MG63 (cell line): ENCODE measurements at regions not wholly inside any gene's neighbourhood (a gene's known extent, or its start where the extent isn't known, plus 50 kb on each side); places are given as distances from the start of the nearest gene placed in this dataset.
A peak's percentile ranks its signal among the peaks of the same experiment; 100 is the strongest.
"Not testable (repeated sequence)": the region's sequence is repeated elsewhere in the genome, so short reads cannot be mapped to it uniquely, and the experiment has no call there.

Experiments
- DNase-seq: peaks from one replicate; pipeline ENCODE4 v3.0.0-alpha.2; 2020
- H3K27me3 ChIP-seq: fragments of 250-450 bp; sonication (Bioruptor Pico); 2 replicates; pipeline ENCODE4 v1.5.1; 2020; ENCODE audit warnings: mild to moderate bottlenecking, moderate library complexity
- H3K36me3 ChIP-seq: fragments of 250-450 bp; sonication (Bioruptor Pico); 2 replicates; pipeline ENCODE4 v1.5.1; 2020; ENCODE audit warnings: mild to moderate bottlenecking, moderate library complexity
- H3K4me3 ChIP-seq: fragments of 250-450 bp; sonication (Bioruptor Pico); 2 replicates; pipeline ENCODE4 v1.5.1; 2020; ENCODE audit warnings: mild to moderate bottlenecking, moderate library complexity
- H3K9me3 ChIP-seq: fragments of 250-450 bp; sonication (Bioruptor Pico); 2 replicates; pipeline ENCODE4 v1.5.1; 2020; ENCODE audit warnings: mild to moderate bottlenecking, moderate library complexity

DNA sequence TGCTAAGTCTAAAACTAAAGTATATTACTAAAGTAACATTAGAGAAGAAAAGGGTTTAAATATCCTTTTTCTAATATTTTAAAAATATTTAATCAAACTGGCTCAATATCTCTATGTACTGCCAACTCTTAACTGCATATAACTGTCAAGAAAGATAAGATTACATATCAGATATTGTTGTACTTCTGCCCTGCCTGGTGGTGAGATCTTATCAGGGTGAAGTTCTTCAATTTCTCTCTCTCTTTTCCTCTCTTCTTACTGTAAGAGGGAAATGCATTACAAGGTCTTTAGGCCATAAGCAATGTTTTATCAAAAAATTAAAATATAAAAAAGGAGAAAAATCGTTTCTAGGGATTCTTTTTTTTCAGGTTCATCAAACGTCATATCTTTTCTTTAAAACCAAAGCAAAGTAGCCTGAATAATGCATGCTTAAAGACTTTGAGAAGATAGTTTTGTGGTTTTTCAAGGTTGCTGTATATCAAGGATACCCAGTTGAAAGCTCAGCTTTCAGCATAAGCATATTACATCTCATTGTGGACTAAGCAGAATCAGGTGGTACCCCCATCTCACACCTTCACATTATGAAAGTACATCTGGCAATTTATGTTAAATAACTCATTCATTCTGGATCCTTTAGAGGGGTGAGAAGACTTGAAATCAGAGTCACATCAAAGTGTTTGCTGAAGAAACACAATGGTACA, 1625.7 kb upstream of the SLC10A2 start:
- no peaks in the 10 kb centered on the region for H3K27me3 ChIP-seq
- DNase-seq: no peak
- no peaks in the 10 kb centered on the region for H3K36me3 ChIP-seq
- H3K4me3 ChIP-seq: no peak overlapping the region
- no peaks in the 10 kb centered on the region for H3K9me3 ChIP-seq

DNA sequence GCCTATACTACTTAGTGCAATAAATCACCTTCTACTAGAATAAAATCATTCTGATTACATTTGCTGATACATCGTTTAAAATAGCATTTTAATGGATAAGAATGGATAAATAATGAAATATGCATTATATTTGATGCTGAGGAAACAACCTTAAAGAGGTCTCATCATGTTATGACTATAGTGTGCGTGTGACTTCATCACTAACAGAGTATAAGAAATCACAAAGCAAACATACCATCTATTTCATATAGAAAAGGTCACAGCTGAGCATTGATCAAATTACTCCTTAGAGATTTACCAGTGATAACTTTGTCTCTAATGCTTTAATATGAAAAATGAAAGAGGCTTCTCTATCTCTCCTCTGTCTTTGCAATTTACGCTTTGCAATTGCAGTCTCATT, 1620.3 kb upstream of the SLC10A2 start:
- Histone ChIP-seq H3K9me3 (no peaks in the 10 kb centered on the region), H3K36me3 (no peaks in the 10 kb centered on the region), H3K4me3 (no peak overlapping the region), H3K27me3 (no peaks in the 10 kb centered on the region)
- no peak for DNase-seq

DNA sequence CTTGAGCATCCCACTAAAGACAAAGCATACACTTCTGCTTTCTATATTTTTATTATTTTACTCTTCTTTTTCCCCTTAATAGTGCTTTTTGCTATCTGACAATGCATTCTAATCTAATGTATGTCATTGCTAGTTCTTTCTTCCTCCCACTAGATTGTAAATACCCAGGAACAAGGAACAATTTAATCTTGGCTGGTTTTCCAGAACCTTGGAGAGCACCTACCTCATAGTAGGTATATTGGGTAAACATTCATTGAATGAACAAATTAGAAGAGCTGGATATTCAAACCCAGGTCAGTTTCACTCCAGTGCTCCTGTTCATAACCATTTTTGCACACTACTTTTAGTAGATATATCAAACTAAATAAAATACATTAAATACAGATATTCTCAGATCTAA, 1617.6 kb upstream of the SLC10A2 start:
- Histone ChIP-seq H3K4me3 (no peak overlapping the region), H3K27me3 (no peaks in the 10 kb centered on the region), H3K9me3 (no peaks in the 10 kb centered on the region), H3K36me3 (no peaks in the 10 kb centered on the region)
- no peak for DNase-seq

DNA sequence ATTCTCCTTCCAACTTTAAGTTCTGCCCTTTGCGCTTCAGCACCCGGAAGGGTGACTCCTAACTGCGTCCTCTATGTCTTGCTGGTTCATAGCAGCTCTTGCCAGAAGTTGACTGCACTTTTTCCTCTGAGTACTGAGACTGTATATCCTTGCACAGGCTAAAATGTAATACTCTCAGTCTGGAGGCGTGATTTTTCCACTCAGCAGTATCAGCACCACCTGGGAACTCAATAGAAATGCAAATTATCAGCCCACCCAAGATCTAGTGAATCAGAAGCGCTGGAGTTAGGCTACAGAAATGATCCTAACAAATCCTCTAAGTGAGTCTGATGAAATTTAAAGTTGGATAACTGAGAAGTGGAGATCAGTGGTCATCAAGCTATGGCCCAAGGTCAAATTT, 1611.9 kb upstream of the SLC10A2 start:
- DNase-seq: no peak
- Histone ChIP-seq H3K9me3 (no peaks in the 10 kb centered on the region), H3K4me3 (no peak overlapping the region), H3K36me3 (no peaks in the 10 kb centered on the region), H3K27me3 (no peaks in the 10 kb centered on the region)

DNA sequence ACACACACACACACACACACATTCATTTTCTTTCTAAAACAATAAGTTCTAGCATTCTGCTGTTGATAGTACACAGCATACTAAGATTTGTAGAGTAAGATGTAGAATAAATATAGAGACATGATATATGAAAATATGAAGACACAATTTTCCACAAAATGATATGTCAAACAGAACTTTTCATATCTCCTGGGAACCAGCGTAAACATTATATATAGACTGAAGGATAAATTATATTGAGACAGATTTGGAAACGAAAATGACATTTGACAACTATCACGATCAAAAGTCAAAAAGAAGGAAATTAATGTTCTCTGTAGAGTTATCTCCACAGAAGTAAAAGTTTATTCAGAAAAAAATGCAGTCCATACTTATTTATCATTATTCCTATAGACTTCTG, 1605.7 kb upstream of the SLC10A2 start:
- no peaks in the 10 kb centered on the region for H3K9me3 ChIP-seq
- no peak for DNase-seq

DNA sequence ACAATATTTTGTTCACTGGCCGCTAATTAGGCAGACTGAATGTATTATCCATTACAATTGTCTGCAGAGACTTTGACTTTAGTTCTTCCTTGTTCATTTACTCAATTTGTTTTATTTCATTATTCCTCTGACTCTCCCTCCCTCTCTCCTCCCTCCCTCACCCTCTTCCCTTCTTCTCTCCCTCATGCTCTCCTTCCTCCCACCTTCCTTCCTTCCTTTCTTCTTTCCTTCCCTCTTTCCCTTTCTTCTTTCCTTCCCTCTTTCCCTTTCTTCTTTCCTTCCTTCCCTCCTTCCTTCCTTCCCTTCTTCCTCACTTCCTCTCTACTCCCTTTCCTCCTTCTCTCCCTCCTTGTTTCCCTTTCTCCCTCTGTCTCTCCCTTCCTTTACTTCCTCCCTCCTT, 1591.0 kb upstream of the SLC10A2 start:
- no peaks in the 10 kb centered on the region for H3K36me3 ChIP-seq
- H3K4me3 ChIP-seq: no peak overlapping the region
- DNase-seq: no peak
- no peaks in the 10 kb centered on the region for H3K9me3 ChIP-seq
- H3K27me3 ChIP-seq: no peaks in the 10 kb centered on the region

More for the DNA sequence above, 1605.7 kb upstream of the SLC10A2 start:
- H3K4me3 ChIP-seq: no peak overlapping the region
- no peaks in the 10 kb centered on the region for H3K36me3 ChIP-seq
- H3K27me3 ChIP-seq: no peaks in the 10 kb centered on the region

DNA sequence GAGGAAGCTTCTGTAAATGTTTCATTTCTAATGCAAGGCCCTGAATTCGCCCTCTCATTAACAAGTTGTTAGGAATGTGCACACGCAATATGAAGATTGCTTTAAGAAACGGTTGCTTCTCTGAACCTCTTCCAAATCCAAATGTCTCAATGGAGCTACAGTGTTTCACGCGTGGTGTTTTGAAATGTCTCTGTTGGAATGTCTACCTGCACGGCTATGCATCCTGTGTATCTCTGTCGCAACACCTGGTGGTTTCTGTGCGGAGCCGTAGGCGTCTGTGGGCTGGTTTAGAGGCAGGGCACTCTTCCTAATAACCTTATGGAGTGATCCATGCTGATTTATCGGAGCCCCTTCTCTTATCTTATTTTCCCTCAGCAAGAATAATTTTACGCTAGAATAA, 1584.2 kb upstream of the SLC10A2 start:
- no peak overlapping the region for H3K4me3 ChIP-seq
- H3K36me3 ChIP-seq: no peaks in the 10 kb centered on the region
- H3K9me3 ChIP-seq: no peaks in the 10 kb centered on the region
- H3K27me3 ChIP-seq: no peaks in the 10 kb centered on the region
- DNase-seq: no peak

DNA sequence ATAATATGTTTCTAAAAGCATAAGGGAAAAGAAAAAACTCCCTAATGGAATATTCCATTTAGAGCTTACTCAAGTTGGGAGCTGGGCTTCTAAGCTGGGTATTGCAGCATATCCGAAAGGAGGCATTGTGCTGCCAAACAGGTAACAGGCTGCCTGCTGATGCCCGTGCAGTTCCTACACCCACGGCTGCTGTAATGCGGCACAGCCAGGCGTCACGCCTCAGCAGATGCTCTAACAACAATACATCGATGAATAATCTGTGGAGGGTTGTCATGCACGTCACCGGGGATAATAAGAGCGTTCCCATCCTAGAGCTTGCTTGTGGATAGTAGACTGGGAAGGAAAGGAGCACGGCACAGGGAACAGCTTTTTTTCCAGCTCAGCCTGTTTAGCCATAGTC, 1582.1 kb upstream of the SLC10A2 start:
- no peaks in the 10 kb centered on the region for H3K36me3 ChIP-seq
- no peak for DNase-seq
- no peaks in the 10 kb centered on the region for H3K9me3 ChIP-seq
- no peaks in the 10 kb centered on the region for H3K27me3 ChIP-seq
- no peak overlapping the region for H3K4me3 ChIP-seq

DNA sequence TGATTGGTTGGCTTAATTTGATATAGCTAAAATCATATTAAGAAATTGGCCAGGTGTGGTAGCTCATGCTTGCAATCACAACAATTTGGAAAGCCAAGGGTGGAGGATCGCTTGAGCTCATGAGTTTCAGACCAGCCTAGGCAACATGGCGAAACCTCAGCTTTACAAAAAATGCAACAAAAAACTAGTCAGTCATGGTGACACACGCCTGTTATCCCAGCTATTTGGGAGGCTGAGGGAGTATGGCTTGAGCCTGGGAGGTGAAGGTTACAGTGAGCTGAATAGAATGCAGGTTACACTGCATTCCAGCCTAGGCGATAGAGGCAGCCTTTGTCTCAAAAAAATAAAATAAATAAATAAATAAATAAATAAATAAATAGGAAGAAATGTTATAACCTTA, 1579.6 kb upstream of the SLC10A2 start:
- Histone ChIP-seq H3K27me3 (no peaks in the 10 kb centered on the region), H3K9me3 (no peaks in the 10 kb centered on the region), H3K36me3 (no peaks in the 10 kb centered on the region), H3K4me3 (no peak overlapping the region)
- DNase-seq: no peak

DNA sequence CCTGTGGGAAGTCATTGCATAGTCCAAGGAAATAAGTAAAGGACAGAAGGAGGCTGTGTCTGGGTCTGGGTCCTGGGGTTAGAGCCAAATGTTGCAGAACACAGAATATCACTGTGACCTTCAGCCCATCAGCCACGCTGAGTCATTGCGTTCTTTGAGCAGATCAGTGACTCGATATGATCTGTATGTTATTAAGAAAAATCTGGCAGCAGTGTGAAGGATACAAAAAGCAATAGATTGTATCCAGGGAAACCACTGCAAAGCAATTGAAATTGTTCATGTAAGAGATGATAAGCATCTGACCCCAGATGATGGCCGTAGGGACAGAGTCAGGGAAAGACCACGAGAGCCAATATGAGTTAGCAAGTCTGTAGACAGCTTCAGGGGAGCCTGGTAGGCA, 1575.1 kb upstream of the SLC10A2 start:
- Histone ChIP-seq H3K4me3 (no peak overlapping the region), H3K36me3 (no peaks in the 10 kb centered on the region), H3K27me3 (no peaks in the 10 kb centered on the region), H3K9me3 (no peaks in the 10 kb centered on the region)
- DNase-seq: peak; percentile 40

DNA sequence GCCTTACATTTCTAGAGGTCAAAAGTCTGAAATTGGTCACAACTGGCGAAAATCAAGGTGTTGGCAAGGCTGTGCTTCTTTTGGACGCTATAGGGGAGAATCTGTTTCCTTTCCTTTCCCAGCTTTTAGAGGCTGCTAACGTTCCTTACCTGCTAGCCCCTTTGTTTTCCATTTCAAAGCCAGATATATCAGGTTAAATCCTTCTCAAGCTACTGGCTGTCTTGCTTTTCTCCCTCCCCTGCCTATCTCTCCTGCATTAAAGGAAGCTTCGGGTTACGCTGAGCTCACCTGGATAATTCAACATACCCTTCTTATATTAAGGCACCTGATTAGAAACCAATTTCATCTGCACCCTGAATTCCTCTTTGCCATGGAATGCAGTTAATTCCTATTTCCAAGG, 1569.7 kb upstream of the SLC10A2 start:
- no peak for DNase-seq
- Histone ChIP-seq H3K4me3 (no peak overlapping the region), H3K36me3 (no peaks in the 10 kb centered on the region), H3K27me3 (no peaks in the 10 kb centered on the region), H3K9me3 (no peaks in the 10 kb centered on the region)

DNA sequence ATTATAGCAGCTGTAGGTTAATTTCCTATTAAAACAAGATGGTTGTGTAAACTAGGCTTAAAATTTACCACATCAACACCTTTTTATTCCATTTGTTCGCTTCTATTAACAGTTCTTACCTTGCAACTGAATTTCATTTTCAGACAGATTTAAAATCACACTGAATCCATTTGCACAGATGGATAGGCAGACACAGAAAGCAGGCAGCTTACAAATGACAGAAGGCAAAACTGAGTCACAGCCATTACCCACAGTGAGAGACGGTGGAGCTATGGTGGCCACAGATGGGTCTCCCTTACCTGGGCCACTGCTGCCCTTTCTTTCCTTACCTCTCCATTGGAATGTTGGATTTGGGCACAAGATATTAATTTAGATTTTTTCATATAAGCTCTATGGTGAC, 1567.8 kb upstream of the SLC10A2 start:
- Histone ChIP-seq H3K9me3 (no peaks in the 10 kb centered on the region), H3K27me3 (no peaks in the 10 kb centered on the region), H3K36me3 (no peaks in the 10 kb centered on the region), H3K4me3 (no peak overlapping the region)
- DNase-seq: no peak

DNA sequence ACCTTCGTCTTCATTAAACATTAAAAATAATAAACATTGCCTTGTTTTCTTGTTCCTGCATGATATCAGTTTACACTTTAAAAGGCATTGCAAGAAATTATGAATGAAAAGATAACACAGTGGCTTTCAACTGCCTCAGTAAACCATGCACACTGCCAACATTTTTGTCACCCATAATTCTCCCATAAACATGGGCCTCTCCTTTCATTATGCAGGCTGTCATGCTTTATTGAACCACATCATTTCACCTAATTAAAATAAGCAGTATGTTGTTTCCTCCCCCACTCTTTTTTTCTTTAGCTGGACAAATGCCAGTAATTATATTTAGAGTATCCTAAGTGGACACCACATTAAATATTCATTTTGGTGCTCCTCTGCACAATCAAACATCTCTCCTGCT, 1566.5 kb upstream of the SLC10A2 start:
- H3K36me3 ChIP-seq: no peaks in the 10 kb centered on the region
- no peaks in the 10 kb centered on the region for H3K9me3 ChIP-seq
- DNase-seq: no peak
- H3K27me3 ChIP-seq: no peaks in the 10 kb centered on the region
- no peak overlapping the region for H3K4me3 ChIP-seq

DNA sequence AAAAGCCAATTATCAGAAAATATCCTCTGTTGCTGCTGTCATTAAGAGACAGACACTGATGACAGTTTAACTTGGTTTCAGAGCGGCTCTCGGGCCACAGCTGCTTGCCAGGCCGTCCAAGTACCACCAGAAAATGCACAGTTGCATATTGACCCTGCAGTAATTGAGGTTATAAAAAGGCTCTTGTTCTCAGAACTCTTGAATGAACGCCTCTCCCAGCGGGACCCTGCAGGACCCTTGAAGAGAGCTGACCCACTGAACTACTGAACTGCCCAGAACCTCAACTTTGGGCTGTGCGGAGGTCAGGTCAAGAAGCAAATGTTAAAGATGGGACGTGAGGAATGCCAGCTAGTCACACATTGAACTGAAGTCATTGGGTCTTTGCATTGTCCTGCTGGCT, 1559.0 kb upstream of the SLC10A2 start:
- no peak for DNase-seq
- Histone ChIP-seq H3K4me3 (no peak overlapping the region), H3K36me3 (no peaks in the 10 kb centered on the region), H3K9me3 (no peaks in the 10 kb centered on the region), H3K27me3 (no peaks in the 10 kb centered on the region)

DNA sequence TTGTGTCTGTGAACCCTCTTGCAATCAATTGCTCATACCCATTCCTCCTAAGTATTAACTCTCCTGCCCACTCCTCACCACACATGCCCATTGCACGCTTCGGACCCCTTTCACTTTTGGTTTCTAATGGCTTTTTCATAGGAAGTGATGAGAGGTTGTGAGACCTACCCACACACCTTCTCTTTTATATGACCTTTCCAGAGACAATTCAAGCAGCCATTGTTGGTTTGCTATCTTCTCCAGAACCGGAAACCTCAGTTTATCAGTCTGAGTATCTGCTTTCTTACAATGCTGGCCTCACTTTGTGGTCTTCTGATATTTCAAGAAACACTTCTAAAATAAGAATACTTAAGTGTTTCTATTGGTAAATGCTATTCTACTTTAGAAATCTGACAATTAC, 1550.8 kb upstream of the SLC10A2 start:
- H3K36me3 ChIP-seq: no peaks in the 10 kb centered on the region
- 0 out of 2 replicates have a peak, but pooled peaks cover 2% of the 10 kb centered on the region for H3K9me3 ChIP-seq
- no peaks in the 10 kb centered on the region for H3K27me3 ChIP-seq
- no peak overlapping the region for H3K4me3 ChIP-seq
- DNase-seq: no peak

DNA sequence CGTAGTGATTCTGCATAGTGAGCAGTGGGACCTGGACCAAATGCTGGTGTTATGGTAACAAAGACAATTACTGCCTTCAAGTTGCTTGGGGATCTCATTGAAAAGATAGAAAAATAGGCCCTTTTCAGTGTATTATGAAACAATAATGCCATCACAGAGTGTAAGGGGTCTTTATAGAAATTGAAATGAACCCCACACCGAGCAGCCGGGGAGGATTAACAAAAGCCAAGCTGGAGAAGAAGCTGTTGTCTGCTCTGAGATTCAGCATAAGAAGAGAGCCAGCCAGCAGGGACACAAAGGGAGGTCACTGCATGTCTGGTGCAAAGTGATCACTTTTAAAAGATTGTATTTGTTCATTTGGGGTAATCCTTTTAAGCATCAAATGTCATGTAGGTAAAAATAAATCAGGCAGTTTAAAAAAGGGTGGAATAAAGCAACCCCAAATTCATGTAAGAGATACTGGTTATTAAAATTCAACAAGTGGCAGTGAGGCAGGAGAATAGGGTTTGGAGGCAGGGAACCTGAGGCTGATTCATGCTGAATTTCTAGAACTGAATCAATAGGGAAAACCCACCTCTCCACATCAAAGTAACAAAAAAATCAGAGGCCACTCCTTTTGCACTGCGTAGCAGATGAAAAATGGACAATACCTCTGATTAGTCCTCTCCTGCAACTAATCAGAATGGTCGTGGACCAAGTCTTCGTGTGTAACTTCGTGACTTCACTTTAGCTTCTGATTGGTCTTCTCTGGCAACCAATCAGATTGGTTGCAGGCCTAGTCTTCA, 1548.3 kb upstream of the SLC10A2 start:
- no peak for DNase-seq
- no peak overlapping the region for H3K4me3 ChIP-seq
- H3K27me3 ChIP-seq: no peaks in the 10 kb centered on the region
- H3K36me3 ChIP-seq: no peaks in the 10 kb centered on the region
- 0 out of 2 replicates have a peak, but pooled peaks cover 2% of the 10 kb centered on the region for H3K9me3 ChIP-seq

DNA sequence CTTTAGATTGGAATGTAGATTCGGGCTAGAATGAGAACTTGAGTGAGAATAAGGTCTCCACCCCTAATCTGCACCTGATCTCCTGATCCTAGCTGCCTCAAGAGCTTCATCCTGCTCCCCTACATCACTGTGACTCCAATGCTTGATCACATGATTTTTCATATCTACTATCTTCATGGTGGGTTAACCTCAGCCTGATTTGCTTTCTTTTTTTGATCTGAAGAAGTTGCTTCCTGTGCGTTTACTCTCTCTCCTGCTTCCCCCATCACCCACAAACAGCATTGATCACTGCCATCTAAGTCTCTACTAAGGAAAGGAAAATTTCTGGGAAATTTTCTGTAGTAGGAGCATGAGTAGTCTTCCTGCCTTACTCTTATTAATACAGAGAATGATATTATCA, 1542.1 kb upstream of the SLC10A2 start:
- DNase-seq: no peak
- Histone ChIP-seq H3K4me3 (no peak overlapping the region), H3K27me3 (no peaks in the 10 kb centered on the region), H3K36me3 (no peaks in the 10 kb centered on the region), H3K9me3 (no peaks in the 10 kb centered on the region)

DNA sequence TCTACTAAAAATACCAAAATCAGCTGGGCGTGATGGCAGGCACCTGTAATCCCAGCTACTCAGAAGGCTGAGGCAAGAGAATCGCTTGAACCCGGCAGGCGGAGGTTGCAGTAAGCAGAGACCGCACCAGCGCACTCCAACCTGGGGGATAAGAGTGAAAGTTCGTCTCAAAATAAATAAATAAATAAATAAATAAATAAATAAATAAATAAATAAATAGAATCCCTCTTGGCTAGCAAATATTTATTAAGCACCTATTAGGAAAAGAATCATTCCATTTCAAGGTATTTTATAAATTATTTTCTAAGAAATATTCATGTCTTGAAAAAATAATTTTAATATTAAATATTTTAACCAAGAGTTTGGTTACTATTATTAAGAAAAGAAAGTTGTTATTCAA, 1539.2 kb upstream of the SLC10A2 start:
- not testable (repeated sequence) for H3K4me3 ChIP-seq, DNase-seq, H3K27me3 ChIP-seq, H3K9me3 ChIP-seq, H3K36me3 ChIP-seq
